Mucosa of stomach (tissue), 1 donor: ENCODE measurements at regions not wholly inside any gene's neighbourhood (a gene's known extent, or its start where the extent isn't known, plus 50 kb on each side); places are given as distances from the start of the nearest gene placed in this dataset.

Experiments used
- H3K27me3 ChIP-seq: one replicate; pipeline ENCODE4 v1.7.0; 2013; ENCODE audit warnings: mild to moderate bottlenecking, low read length; ENCODE audit not compliant: control insufficient read depth, insufficient read depth
- H3K36me3 ChIP-seq: one replicate; pipeline ENCODE4 v1.7.0; 2013; ENCODE audit warnings: low read length; ENCODE audit not compliant: control insufficient read depth, insufficient read depth
- H3K4me1 ChIP-seq: one replicate; pipeline ENCODE4 v1.7.0; 2013; ENCODE audit warnings: mild to moderate bottlenecking, low read length; ENCODE audit not compliant: control insufficient read depth, insufficient read depth
- H3K4me3 ChIP-seq: one replicate; pipeline ENCODE4 v1.7.0; 2013; ENCODE audit warnings: low read length
- H3K9ac ChIP-seq: one replicate; pipeline ENCODE4 v1.7.0; 2013; ENCODE audit warnings: mild to moderate bottlenecking, low read length, moderate library complexity
- H3K9me3 ChIP-seq: one replicate; pipeline ENCODE4 v1.7.0; 2013; ENCODE audit warnings: mild to moderate bottlenecking, low read length, moderate library complexity; ENCODE audit not compliant: control insufficient read depth
- donor health status: Pancreatic carcinoma.

DNA sequence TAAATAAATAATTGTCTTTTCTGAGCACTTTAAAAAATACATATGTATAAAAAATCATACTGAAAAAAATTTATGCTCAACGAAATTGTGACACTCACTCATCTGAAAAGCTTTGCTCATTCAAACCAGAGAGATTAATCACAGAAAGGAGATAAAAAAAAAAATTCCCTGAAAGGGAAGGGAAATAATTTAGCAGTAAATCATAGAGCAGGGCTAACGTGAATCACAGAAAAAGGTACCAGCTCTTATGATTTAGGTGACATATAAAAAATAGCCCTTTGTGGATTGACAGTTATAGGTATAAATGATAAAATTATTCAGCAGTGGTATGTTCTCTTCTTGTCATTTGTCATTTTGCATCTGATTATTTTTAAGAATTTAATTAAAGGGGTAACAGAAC lies 552.7 kb upstream of the TENM3 start:
- Histone ChIP-seq H3K9me3 (no peaks in the 10 kb centered on the region), H3K27me3 (no peaks in the 10 kb centered on the region), H3K36me3 (no peaks in the 10 kb centered on the region), H3K4me1 (no peaks in the 10 kb centered on the region), H3K4me3 (no peak overlapping the region), H3K9ac (no peak overlapping the region)

DNA sequence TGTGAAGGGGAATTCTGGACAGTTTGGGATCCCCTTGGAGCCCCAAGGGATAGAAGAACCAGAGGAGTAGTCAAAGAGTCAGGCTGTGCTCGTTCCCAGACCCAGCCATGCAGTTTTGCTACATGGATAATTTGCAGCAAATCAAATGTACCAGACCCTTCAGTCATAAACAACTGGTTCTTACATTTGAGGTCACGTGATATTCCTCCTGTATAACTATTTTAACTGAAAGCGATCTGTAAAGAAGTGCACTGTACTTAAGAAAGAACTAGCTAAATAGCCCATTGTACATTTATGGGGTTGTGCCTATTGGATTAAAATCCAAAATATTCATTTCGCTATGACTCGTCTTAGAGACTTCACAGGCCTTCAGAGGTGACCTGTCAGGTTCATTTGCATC lies 550.2 kb upstream of the TENM3 start:
- Histone ChIP-seq H3K9ac (no peak overlapping the region), H3K27me3 (no peaks in the 10 kb centered on the region), H3K4me3 (no peak overlapping the region)

GRCh38 chr4:181693517-181693916 lies 549.7 kb upstream of the TENM3 start:
- H3K4me3 ChIP-seq, result no peak overlapping the region
- no peaks in the 10 kb centered on the region for H3K36me3 ChIP-seq
- H3K27me3 ChIP-seq, result no peaks in the 10 kb centered on the region
- no peaks in the 10 kb centered on the region for H3K9me3 ChIP-seq
- no peaks in the 10 kb centered on the region for H3K4me1 ChIP-seq
- H3K9ac ChIP-seq, result no peak overlapping the region

More for the DNA sequence above, 550.2 kb upstream of the TENM3 start:
- Histone ChIP-seq H3K36me3 (no peaks in the 10 kb centered on the region), H3K9me3 (no peaks in the 10 kb centered on the region), H3K4me1 (no peaks in the 10 kb centered on the region)

DNA sequence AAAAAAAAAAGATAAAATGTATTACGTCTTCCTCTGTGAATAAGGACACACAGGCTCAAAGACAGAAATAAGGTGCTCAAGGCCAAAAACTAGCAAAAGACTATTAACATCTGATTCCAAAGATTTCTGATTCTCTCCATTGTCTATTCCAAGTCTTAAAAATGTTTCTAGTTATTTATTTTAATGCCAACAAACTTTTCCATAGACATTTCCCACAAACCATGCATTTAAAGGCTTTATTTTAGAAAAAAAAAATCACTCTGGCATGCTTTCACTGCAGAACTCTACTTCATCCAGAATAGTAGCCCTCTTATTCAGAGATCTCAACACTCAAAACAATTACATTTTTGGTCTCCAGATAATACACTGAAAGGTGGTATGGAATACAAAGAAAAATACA lies 545.0 kb upstream of the TENM3 start:
- no peaks in the 10 kb centered on the region for H3K4me1 ChIP-seq
- no peak overlapping the region for H3K9ac ChIP-seq
- H3K27me3 ChIP-seq, result no peaks in the 10 kb centered on the region
- no peaks in the 10 kb centered on the region for H3K9me3 ChIP-seq
- H3K36me3 ChIP-seq, result no peaks in the 10 kb centered on the region
- H3K4me3 ChIP-seq, result no peak overlapping the region

DNA sequence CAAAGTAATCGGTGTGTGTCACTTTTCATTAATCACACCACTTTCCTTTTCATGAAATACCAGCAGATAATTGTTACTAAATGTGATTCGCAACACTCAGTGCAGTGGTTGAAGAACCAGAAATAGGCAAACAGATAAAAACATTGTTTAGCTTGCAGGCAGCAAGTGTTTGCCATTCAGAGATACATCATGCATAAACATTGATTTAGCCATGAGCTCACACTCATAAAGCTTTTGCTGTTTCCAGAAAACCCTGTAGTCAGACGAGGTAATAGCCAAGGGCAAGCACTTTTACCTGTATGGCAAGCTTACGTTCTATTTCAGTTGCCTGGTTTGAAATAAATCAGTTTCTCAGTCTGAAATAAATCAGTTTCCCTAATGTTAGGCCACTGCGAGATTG lies 542.0 kb upstream of the TENM3 start:
- Histone ChIP-seq H3K4me1 (no peaks in the 10 kb centered on the region), H3K27me3 (no peaks in the 10 kb centered on the region), H3K9me3 (no peaks in the 10 kb centered on the region), H3K4me3 (no peak overlapping the region), H3K9ac (no peak overlapping the region), H3K36me3 (no peaks in the 10 kb centered on the region)

- Histone ChIP-seq H3K9me3 (no peaks in the 10 kb centered on the region), H3K9ac (no peak overlapping the region), H3K27me3 (no peaks in the 10 kb centered on the region), H3K36me3 (no peaks in the 10 kb centered on the region), H3K4me1 (no peaks in the 10 kb centered on the region), H3K4me3 (no peak overlapping the region)
Observed at GRCh38 chr4:181701894-181702293, 541.3 kb upstream of the TENM3 start.

DNA sequence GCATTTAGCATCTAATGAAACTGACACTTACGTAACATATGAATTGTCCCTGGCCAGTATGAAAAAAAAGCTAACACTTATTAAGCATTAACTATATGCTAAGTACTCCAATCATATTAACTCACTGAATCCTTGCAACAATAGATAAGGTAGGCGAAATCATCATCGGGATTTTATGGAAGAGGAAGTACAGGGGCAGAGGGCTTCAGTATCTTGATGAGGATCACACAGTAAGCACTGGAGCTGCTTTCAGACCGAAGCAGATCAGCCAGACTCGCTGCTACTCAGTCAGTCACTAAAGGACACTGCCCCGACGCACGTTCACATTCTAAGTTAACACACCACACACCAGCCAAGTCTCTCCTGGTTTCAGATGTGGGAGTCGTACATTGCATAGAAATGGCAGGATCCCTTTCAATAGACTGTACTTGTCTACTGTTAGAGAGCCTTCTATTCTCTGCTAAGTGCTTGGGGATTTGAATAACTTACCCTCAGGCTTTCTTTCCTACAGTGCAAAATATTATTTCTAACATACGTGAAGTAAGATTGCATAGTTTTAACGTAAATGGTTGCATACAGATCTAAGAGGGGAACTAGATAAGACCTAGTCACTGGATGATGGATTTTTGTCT lies 540.2 kb upstream of the TENM3 start:
- H3K9ac ChIP-seq, result no peak overlapping the region
- H3K27me3 ChIP-seq, result no peaks in the 10 kb centered on the region
- H3K4me1 ChIP-seq, result no peaks in the 10 kb centered on the region
- no peak overlapping the region for H3K4me3 ChIP-seq
- no peaks in the 10 kb centered on the region for H3K9me3 ChIP-seq
- H3K36me3 ChIP-seq, result no peaks in the 10 kb centered on the region

- Histone ChIP-seq H3K36me3 (no peaks in the 10 kb centered on the region), H3K27me3 (no peaks in the 10 kb centered on the region), H3K4me3 (no peak overlapping the region), H3K9ac (no peak overlapping the region), H3K4me1 (no peaks in the 10 kb centered on the region), H3K9me3 (no peaks in the 10 kb centered on the region)
Observed at GRCh38 chr4:181710143-181710542, 533.1 kb upstream of the TENM3 start.

DNA sequence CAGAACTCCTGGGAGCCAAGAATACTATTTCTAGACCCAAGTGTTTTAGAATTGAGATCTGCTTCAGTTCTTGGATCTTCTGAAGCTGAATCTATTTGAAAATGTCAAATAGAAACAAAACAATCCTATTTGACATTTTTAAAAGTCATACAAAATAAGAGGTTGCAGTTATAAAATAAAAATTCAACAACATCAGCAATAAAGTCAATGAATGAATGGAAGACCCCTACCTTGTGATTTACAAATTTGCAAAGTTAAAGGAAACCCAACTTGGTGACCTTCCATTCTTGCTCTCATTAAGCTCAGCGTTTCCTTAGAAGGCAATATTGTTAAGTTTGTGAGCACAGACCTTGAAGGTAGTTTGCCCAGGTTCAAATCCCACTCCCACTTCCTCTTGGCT lies 531.8 kb upstream of the TENM3 start:
- Histone ChIP-seq H3K4me1 (no peaks in the 10 kb centered on the region), H3K4me3 (no peak overlapping the region), H3K9ac (no peak overlapping the region), H3K36me3 (no peaks in the 10 kb centered on the region), H3K9me3 (no peaks in the 10 kb centered on the region), H3K27me3 (no peaks in the 10 kb centered on the region)

DNA sequence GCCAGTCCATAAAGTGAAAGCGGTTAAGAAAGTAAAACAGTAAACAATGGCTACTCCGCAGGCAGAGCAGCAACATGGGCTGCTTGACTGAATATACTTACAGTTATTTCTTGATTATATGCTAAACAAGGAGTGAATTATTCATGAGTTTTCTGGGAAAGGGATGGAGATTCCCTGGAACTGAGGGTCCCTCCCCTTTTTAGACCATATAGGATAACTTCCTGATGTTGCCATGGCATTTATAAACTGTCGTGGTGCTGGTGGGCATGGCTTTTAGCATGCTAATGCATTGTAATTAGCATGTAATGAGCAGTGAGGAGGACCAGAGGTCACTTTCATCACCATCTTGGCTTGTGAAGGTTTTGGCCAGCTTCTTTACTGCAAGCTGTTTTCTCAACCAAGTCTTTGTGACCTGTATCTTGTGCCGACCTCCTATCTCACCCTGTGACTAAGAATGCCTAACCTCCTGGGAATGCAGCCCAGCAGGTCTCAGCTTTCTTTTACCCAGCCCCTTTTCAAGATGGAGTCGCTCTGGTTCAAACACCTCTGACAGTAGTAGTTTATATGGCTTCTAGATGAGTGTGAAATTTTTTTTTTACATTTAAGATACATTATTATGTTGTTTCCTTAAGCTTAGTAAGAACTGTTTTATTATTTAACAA lies 514.8 kb upstream of the TENM3 start:
- H3K27me3 ChIP-seq, result no peaks in the 10 kb centered on the region
- no peaks in the 10 kb centered on the region for H3K9me3 ChIP-seq
- no peaks in the 10 kb centered on the region for H3K4me1 ChIP-seq
- no peak overlapping the region for H3K9ac ChIP-seq
- no peaks in the 10 kb centered on the region for H3K36me3 ChIP-seq
- no peak overlapping the region for H3K4me3 ChIP-seq

DNA sequence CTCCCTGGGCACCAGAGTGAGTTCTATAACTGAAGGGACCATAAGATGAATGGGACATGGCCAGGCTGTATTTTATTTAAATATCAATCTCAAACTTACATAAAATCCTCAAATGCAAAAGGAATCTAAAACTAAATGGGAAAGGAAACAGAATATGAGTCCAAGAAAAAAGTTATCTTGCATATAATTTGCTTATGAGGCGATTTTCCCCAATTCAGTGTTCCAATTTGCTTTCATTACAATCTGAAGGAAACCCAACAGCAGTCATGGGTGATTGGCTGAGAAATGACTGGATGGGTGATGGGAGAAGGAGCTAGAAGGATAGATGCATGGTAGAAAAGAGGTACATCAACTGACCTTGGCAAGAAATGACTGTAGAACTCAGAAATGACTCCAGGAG lies 511.3 kb upstream of the TENM3 start:
- Histone ChIP-seq H3K9ac (no peak overlapping the region), H3K9me3 (no peaks in the 10 kb centered on the region), H3K27me3 (no peaks in the 10 kb centered on the region), H3K36me3 (no peaks in the 10 kb centered on the region), H3K4me3 (no peak overlapping the region), H3K4me1 (no peaks in the 10 kb centered on the region)

DNA sequence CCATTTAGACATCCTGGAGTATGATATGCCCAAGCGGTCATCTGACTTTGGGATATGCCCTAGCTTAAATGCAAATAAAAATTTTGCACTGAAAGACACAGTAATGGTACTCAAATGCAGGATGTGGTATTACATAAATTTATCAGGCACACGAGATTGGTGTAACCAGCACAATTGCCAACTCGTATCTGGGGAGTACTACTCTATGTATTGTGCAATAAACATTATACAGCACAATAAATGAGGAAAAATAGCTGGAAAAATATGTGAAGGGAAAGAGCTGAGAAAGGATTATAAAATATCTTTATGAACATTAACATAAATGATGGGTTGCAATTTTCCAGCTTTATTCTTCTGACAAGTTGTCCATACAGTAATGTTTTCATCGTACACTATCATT lies 505.5 kb upstream of the TENM3 start:
- Histone ChIP-seq H3K9ac (no peak overlapping the region), H3K36me3 (no peaks in the 10 kb centered on the region), H3K4me3 (no peak overlapping the region), H3K9me3 (no peaks in the 10 kb centered on the region), H3K4me1 (no peaks in the 10 kb centered on the region), H3K27me3 (no peaks in the 10 kb centered on the region)

DNA sequence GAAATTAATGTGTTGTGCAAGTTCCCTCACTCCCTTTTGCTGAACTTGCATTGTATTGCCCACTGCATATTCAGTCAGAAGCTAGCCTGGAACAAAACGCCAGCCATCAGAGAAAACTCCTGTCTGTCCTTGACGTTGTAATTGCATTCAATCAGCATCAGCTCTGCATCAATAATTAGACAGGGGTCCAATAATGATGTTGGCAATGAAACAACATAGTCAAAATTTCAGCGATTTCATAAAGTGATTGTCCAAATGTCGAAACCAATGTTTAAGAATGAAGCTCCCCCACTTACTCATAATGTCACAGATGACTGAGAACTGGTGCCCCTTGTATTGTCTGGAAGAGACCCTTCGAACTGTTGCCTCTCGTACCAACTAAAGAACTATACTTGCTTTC lies 504.2 kb upstream of the TENM3 start:
- H3K27me3 ChIP-seq, result no peaks in the 10 kb centered on the region
- H3K36me3 ChIP-seq, result no peaks in the 10 kb centered on the region
- no peaks in the 10 kb centered on the region for H3K9me3 ChIP-seq
- H3K4me3 ChIP-seq, result no peak overlapping the region
- H3K4me1 ChIP-seq, result no peaks in the 10 kb centered on the region
- H3K9ac ChIP-seq, result no peak overlapping the region
